Bronchial epithelial cell (primary cell): ENCODE measurements at regions not wholly inside any gene's neighbourhood (a gene's known extent, or its start where the extent isn't known, plus 50 kb on each side); places are given as distances from the start of the nearest gene placed in this dataset.

Experiments used
- DNase-seq: peaks from one replicate; pipeline ENCODE4 v3.0.0-alpha.2; 2010; ENCODE audit warnings: low read depth
- FAIRE-seq: peaks from 2 replicates; lab custom pipeline; 2011; peaks lifted over from hg19 to GRCh38; lab: Jason Lieb, UNC
- H3K27me3 ChIP-seq: 2 replicates; pipeline ENCODE4 v1.5.1; 2011; ENCODE audit warnings: low read length; ENCODE audit not compliant: control insufficient read depth, insufficient read depth
- H3K36me3 ChIP-seq: 2 replicates; pipeline ENCODE4 v1.5.1; 2011; ENCODE audit warnings: low read length; ENCODE audit not compliant: control insufficient read depth, insufficient read depth
- H3K4me3 ChIP-seq: 2 replicates; pipeline ENCODE4 v1.5.1; 2011; ENCODE audit warnings: mild to moderate bottlenecking, low read depth, low read length, control low read depth
- TF ChIP-seq, protein P1 (sequence below): IDR thresholded peaks from 2 replicates; pipeline ENCODE4 v1.5.1; 2011; ENCODE audit warnings: mild to moderate bottlenecking, moderate library complexity, low read length, control low read depth, inconsistent platforms; ENCODE audit not compliant: insufficient read depth, severe bottlenecking

DNA sequence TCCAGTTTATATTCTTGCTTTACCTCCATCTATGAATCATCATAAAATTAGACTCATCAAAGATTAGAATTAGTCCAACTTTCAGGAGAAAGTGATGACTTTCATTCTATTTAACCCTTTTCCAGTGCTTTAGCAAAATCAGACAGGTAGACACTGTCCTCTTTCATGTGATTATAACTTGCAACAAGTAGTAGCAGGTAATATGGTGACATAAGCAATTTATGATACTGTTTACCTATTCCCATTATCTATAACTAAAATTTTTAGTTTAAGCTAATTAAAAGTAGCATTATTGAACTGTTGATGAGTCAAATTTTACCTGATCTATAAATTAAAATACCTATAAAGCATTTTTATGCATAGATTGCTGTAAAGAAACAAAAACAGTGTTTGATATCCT is 351.6 kb downstream of the SEC23A start:
- TF ChIP-seq, protein P1, sequence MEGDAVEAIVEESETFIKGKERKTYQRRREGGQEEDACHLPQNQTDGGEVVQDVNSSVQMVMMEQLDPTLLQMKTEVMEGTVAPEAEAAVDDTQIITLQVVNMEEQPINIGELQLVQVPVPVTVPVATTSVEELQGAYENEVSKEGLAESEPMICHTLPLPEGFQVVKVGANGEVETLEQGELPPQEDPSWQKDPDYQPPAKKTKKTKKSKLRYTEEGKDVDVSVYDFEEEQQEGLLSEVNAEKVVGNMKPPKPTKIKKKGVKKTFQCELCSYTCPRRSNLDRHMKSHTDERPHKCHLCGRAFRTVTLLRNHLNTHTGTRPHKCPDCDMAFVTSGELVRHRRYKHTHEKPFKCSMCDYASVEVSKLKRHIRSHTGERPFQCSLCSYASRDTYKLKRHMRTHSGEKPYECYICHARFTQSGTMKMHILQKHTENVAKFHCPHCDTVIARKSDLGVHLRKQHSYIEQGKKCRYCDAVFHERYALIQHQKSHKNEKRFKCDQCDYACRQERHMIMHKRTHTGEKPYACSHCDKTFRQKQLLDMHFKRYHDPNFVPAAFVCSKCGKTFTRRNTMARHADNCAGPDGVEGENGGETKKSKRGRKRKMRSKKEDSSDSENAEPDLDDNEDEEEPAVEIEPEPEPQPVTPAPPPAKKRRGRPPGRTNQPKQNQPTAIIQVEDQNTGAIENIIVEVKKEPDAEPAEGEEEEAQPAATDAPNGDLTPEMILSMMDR: no peak
- H3K4me3 ChIP-seq: no peak overlapping the region
- H3K27me3 ChIP-seq: no peaks in the 10 kb centered on the region
- DNase-seq: no peak
- no peak for FAIRE-seq
- H3K36me3 ChIP-seq: no peaks in the 10 kb centered on the region

DNA sequence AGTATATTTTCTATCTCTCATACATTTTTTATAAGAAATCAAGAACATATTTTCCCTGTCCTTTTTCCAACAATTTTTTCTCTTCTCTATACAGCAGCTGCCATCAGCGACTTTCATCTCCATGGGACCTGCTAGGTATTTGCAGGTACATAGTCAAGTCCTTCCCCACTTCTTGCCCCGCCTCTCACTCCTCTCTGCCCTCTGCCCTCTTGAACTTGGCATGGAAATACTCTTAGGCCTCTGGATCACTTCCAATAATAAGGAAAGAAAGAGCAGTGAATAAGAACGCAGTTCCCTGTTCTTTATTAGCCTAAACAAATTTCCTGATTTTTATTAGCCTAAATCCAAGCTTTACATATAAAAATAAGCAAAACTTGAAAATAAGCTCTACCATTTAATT is 353.1 kb downstream of the SEC23A start:
- DNase-seq (no peak), FAIRE-seq (no peak)

DNA sequence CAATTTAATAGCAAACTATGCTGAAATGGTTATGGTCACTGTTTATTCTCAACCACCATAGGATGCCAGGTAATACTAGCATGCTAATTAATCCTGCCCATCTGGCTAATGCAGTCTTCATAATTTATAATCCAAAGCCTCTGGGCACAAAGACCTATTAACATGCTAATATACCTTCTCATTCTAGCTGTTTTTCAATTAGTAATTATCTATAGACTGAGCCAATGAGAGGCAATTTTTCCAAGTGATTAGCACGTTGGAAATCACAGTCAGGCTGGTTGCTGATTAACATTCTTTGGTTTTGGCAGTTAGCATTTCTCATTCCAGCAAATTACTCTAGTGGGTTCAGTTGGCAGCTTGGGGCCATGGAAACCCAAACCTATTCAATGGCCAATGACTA is 357.2 kb downstream of the SEC23A start:
- TF ChIP-seq, protein P1: no peak
- DNase-seq (no peak), FAIRE-seq (no peak)
- H3K27me3 ChIP-seq: no peaks in the 10 kb centered on the region
- no peak overlapping the region for H3K4me3 ChIP-seq
- H3K36me3 ChIP-seq: no peaks in the 10 kb centered on the region

More for the DNA sequence above, 353.1 kb downstream of the SEC23A start:
- no peaks in the 10 kb centered on the region for H3K36me3 ChIP-seq
- TF ChIP-seq, protein P1: no peak
- no peak overlapping the region for H3K4me3 ChIP-seq
- H3K27me3 ChIP-seq: no peaks in the 10 kb centered on the region

DNA sequence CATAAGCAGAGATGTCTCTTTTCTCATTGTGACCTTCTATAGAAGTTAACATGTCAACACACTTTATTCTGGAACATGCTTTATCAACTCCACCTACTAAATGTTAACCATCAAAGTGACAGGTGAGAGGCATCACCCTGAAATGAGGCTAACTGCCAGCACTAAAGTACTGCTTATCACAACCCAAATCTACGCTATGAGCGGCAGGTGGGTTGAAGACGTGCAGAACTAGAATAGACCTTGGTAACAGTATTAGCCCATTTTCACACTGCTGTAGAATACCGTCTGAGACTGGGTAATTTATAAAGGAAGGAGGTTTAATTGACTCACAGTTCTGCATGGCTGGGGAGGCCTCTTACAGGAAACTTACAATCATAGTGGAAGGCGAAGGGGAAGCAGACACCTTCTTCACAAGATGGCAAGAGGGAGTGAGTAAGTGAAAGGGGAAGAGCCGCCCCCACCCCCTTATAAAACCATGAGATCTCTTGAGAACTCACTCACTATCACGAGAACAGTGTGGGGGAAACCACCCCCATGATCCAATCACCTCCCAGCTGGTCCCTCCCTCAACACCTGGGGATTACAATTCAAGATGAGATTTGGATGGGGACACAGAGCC is 359.0 kb downstream of the SEC23A start:
- FAIRE-seq (no peak), DNase-seq (no peak)
- H3K4me3 ChIP-seq: no peak overlapping the region
- TF ChIP-seq, protein P1: no peak
- H3K36me3 ChIP-seq: no peaks in the 10 kb centered on the region
- H3K27me3 ChIP-seq: no peaks in the 10 kb centered on the region

DNA sequence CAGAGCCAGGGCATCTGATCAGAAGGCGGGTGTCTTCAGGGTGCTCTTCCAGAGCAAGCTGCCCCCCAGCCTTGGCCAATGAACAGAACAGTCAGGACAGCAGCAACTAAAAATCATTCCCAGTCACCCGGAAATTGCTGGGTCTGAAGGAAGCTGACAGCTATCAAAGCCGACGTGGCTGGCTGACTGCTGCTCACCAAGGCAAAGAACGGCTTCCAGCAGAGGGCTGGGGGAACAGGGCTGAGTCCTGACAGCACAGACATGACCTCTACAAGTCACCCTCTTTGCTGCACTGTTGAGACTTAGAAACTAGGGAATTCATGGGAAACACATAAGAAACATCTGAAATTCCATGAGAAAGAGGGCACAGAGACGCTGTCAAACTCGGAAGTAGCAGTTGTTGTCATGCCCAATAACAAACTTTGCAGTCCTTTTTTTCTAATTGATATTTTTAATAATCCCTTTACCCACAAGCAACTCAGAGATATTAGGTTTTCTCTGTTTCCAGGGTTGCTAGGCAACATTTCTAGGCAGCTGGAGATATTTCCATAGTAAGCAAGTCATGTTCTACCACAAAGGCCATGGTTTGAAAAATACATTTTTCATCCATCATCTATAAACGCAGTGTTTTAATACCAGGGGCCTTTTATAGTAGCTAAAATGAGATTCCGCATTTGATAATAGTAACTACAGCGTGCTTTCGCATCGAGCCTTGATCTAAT is 365.2 kb downstream of the SEC23A start:
- H3K4me3 ChIP-seq: no peak overlapping the region
- no peaks in the 10 kb centered on the region for H3K36me3 ChIP-seq
- DNase-seq: no peak
- H3K27me3 ChIP-seq: no peaks in the 10 kb centered on the region
- TF ChIP-seq, protein P1: no peak
- FAIRE-seq: no peak
